ENCODE measurements at regions not wholly inside any gene's neighbourhood (a gene's known extent, or its start where the extent isn't known, plus 50 kb on each side); places are given as distances from the start of the nearest gene placed in this dataset.

GRCh38 chr4:40685300-40685699 is 55.6 kb upstream of the RBM47 start:
- Histone ChIP-seq H4K5ac (ENCODE audit: low read depth, low read length) (no peak overlapping the region), H3K9me1 (ENCODE audit: insufficient read depth, low read length) (no peaks in the 10 kb centered on the region), H3K4me2 (ENCODE audit: low read depth, low read length) (no peak overlapping the region), H3K27me3 (ENCODE audit: control insufficient read depth, insufficient read depth, low read length) (no peaks in the 10 kb centered on the region), H4K20me1 (ENCODE audit: insufficient read depth, low read length) (no peaks in the 10 kb centered on the region), H2AK5ac (ENCODE audit: low read depth, low read length) (no peak overlapping the region), H3K4me3 (ENCODE audit: insufficient read depth, low read depth, low read length) (no peak overlapping the region), H4K8ac (ENCODE audit: low read depth in 2 of 2, low read length in 2 of 2) (no peak overlapping the region; a peak in 1 of 4 replicates), H4K91ac (ENCODE audit: insufficient read depth, low read depth, low read length) (no peak overlapping the region), H3K23ac (ENCODE audit: low read depth, low read length) (no peak overlapping the region), H3K4me1 (ENCODE audit: control insufficient read depth, insufficient read depth, low read length) (no peaks in the 10 kb centered on the region), H3K4ac (ENCODE audit: low read depth, low read length) (no peak overlapping the region), H2BK120ac (ENCODE audit: low read depth, low read length) (no peak overlapping the region), H2BK15ac (ENCODE audit: low read depth, low read length) (no peak overlapping the region), H2AK9ac (replicated peaks; ENCODE audit: low read depth, low read length, poor library complexity) (no peak overlapping the region), H3K9me3 (ENCODE audit: control insufficient read depth, insufficient read depth, low read length) (no peaks in the 10 kb centered on the region), H2AFZ (replicated peaks; ENCODE audit: low read length, poor library complexity) (no peak overlapping the region), H2BK20ac (ENCODE audit: low read depth, low read length) (no peak overlapping the region), H3K18ac (ENCODE audit: low read depth, low read length) (no peak overlapping the region), H3K56ac (ENCODE audit: extremely low read depth, insufficient read depth, low read length) (no peak overlapping the region), H3K36me3 (ENCODE audit: control insufficient read depth, insufficient read depth, low read length) (no peaks in the 10 kb centered on the region), H3K79me1 (ENCODE audit: low read depth in 1 of 2, low read length in 2 of 2) (no peaks in the 10 kb centered on the region), H2BK5ac (ENCODE audit: low read depth, low read length, poor library complexity, severe bottlenecking) (no peak overlapping the region), H3K14ac (replicated peaks; ENCODE audit: low read depth, low read length) (no peak overlapping the region), H3K27ac (ENCODE audit: insufficient read depth, low read length) (no peak overlapping the region), H3K9ac (ENCODE audit: low read depth, low read length) (no peak overlapping the region)
- WGBS, 2 experiments (ENCODE audit: extremely low coverage in 2 of 2, insufficient read length in 1 of 2): no CpG with 5 or more reads among the region's 3 CpGs
- intact Hi-C loops (cut with micrococcal nuclease) (no loop called here), dilution Hi-C loops (cut with HindIII; ENCODE audit: low sequenced_read_pairs, unreplicated experiment) (no loop called here), in situ Hi-C loops (cut with MboI; ENCODE audit: low sequenced_read_pairs) (no loop called here)
- CTCF ChIA-PET: no interaction called here
- ATAC-seq (ENCODE audit: low read depth) (peak; percentile 87), DNase-seq (peak; percentile 73)
- POLR2A ChIA-PET (ENCODE audit: unreplicated experiment): no interaction called here
- no TSS peak for BruUV-seq (replicated peaks)
- no peak for TF ChIP-seq BHLHE40 (IDR thresholded peaks at IDR 0.05; ENCODE audit: low read depth, low read length)
- no peak for TF ChIP-seq MAZ (IDR thresholded peaks at IDR 0.05; ENCODE audit: borderline replicate concordance, low read depth, low read length)
- TF ChIP-seq MXI1 (IDR thresholded peaks at IDR 0.05; ENCODE audit: borderline replicate concordance, low read depth, low read length): no peak
- no peak for TF ChIP-seq CHD1 (IDR thresholded peaks at IDR 0.05; ENCODE audit: low read depth, low read length)
- TF ChIP-seq USF2 (IDR thresholded peaks at IDR 0.05; ENCODE audit: low read depth, low read length): peak; percentile 52
- TF ChIP-seq CTCF (conservative IDR thresholded peaks at IDR 0.05; ENCODE audit: low read depth, low read length): no peak
- TF ChIP-seq RFX5 (IDR thresholded peaks at IDR 0.05; ENCODE audit: low read depth, low read length): no peak

Measured in IMR-90 (cell line).